OCI-M1 (cell line): ENCODE measurements at regions not wholly inside any gene's neighbourhood (a gene's known extent, or its start where the extent isn't known, plus 50 kb on each side); places are given as distances from the start of the nearest gene placed in this dataset.

Source experiments
- DNase-seq: peaks from one replicate; lab custom pipeline; 2025; lab: John Stamatoyannopoulos, UW

GRCh38 chr14:32022938-32023466 lies 54.1 kb upstream of the ARHGAP5 start:
- no peak for DNase-seq

- DNase-seq, result no peak
Measured at GRCh38 chr14:32023540-32023939, 53.6 kb upstream of the ARHGAP5 start.

GRCh38 chr14:32027255-32027939 lies 49.7 kb upstream of the ARHGAP5 start:
- DNase-seq, result no peak
